ENCODE measurements at regions not wholly inside any gene's neighbourhood (a gene's known extent, or its start where the extent isn't known, plus 50 kb on each side); places are given as distances from the start of the nearest gene placed in this dataset.

GRCh38 chr14:71579331-71579730, 352.9 kb upstream of the RGS6 start:
- Histone ChIP-seq H3K9ac (ENCODE audit: insufficient read depth in 1 of 2, low read length in 2 of 2) (peak overlapping the region in 1 of 2 donors; percentile 38), H3K36me3 (ENCODE audit: control insufficient read depth in 4 of 4, insufficient read depth in 4 of 4, low read length in 4 of 4) (no peaks in the 10 kb centered on the region), H3K27ac (ENCODE audit: low read depth in 1 of 2, low read length in 1 of 2) (no peak overlapping the region), H3K4me1 (ENCODE audit: control insufficient read depth in 5 of 5, insufficient read depth in 5 of 5, low read length in 5 of 5) (peaks cover 0 to 24% (median 15%) of the 10 kb centered on the region in 5 donors), H3K9me3 (ENCODE audit: control insufficient read depth in 4 of 4, insufficient read depth in 3 of 4, low read length in 3 of 4) (no peaks in the 10 kb centered on the region), H3K4me3 (no peak overlapping the region), H3K27me3 (ENCODE audit: control insufficient read depth in 3 of 3, insufficient read depth in 3 of 3, low read length in 2 of 3) (no peaks in the 10 kb centered on the region)
- ATAC-seq (ENCODE audit: insufficient read depth, low FRiP score) (no peak), DNase-seq (no peak)
- WGBS, 2 donors = 79 to 83% methylated on average over 3 of the region's 3 CpGs
- TF ChIP-seq CTCF (IDR thresholded peaks at IDR 0.05; ENCODE audit: control extremely low read depth, extremely low read depth) = no peak

- Histone ChIP-seq H3K9me3 (ENCODE audit: control insufficient read depth in 4 of 4, insufficient read depth in 3 of 4, low read length in 3 of 4) (no peaks in the 10 kb centered on the region), H3K9ac (ENCODE audit: insufficient read depth in 1 of 2, low read length in 2 of 2) (no peak overlapping the region), H3K36me3 (ENCODE audit: control insufficient read depth in 4 of 4, insufficient read depth in 4 of 4, low read length in 4 of 4) (no peaks in the 10 kb centered on the region), H3K4me1 (ENCODE audit: control insufficient read depth in 5 of 5, insufficient read depth in 5 of 5, low read length in 5 of 5) (peaks cover 0 to 27% (median 7%) of the 10 kb centered on the region in 5 donors), H3K27me3 (ENCODE audit: control insufficient read depth in 3 of 3, insufficient read depth in 3 of 3, low read length in 2 of 3) (no peaks in the 10 kb centered on the region), H3K27ac (ENCODE audit: low read depth in 1 of 2, low read length in 1 of 2) (no peak overlapping the region), H3K4me3 (no peak overlapping the region)
- WGBS, 2 donors = 57 to 68% methylated on average over 1 of the region's 1 CpG
- TF ChIP-seq CTCF (IDR thresholded peaks at IDR 0.05; ENCODE audit: control extremely low read depth, extremely low read depth) = no peak
- DNase-seq (no peak), ATAC-seq (ENCODE audit: insufficient read depth, low FRiP score) (no peak)
These were observed 349.5 kb upstream of the RGS6 start for GRCh38 chr14:71582705-71583104.

- 34 to 69% methylated on average over 2 of the region's 2 CpGs for WGBS, 2 donors
- no peaks in the 10 kb centered on the region for H3K27me3 ChIP-seq (ENCODE audit: control insufficient read depth in 3 of 3, insufficient read depth in 3 of 3, low read length in 2 of 3)
- no peaks in the 10 kb centered on the region for H3K36me3 ChIP-seq (ENCODE audit: control insufficient read depth in 4 of 4, insufficient read depth in 4 of 4, low read length in 4 of 4)
- no peak overlapping the region for H3K9ac ChIP-seq (ENCODE audit: insufficient read depth in 1 of 2, low read length in 2 of 2)
- H3K27ac ChIP-seq (ENCODE audit: low read depth in 1 of 2, low read length in 1 of 2) = no peak overlapping the region
- no peak for TF ChIP-seq CTCF (IDR thresholded peaks at IDR 0.05; ENCODE audit: control extremely low read depth, extremely low read depth)
- ATAC-seq (ENCODE audit: insufficient read depth, low FRiP score) (no peak), DNase-seq (no peak)
- H3K4me3 ChIP-seq = no peak overlapping the region
- H3K4me1 ChIP-seq (ENCODE audit: control insufficient read depth in 5 of 5, insufficient read depth in 5 of 5, low read length in 5 of 5) = peaks cover 0 to 27% (median 7%) of the 10 kb centered on the region in 5 donors
- no peaks in the 10 kb centered on the region for H3K9me3 ChIP-seq (ENCODE audit: control insufficient read depth in 4 of 4, insufficient read depth in 3 of 4, low read length in 3 of 4)
These were observed 349.0 kb upstream of the RGS6 start for GRCh38 chr14:71583194-71583593.

GRCh38 chr14:71583705-71584104, 348.5 kb upstream of the RGS6 start:
- ATAC-seq (ENCODE audit: insufficient read depth, low FRiP score) (no peak), DNase-seq (no peak)
- H3K9me3 ChIP-seq (ENCODE audit: control insufficient read depth in 4 of 4, insufficient read depth in 3 of 4, low read length in 3 of 4) = no peaks in the 10 kb centered on the region
- no peak for TF ChIP-seq CTCF (IDR thresholded peaks at IDR 0.05; ENCODE audit: control extremely low read depth, extremely low read depth)
- H3K9ac ChIP-seq (ENCODE audit: insufficient read depth in 1 of 2, low read length in 2 of 2) = no peak overlapping the region
- H3K36me3 ChIP-seq (ENCODE audit: control insufficient read depth in 4 of 4, insufficient read depth in 4 of 4, low read length in 4 of 4) = no peaks in the 10 kb centered on the region
- no peak overlapping the region for H3K4me3 ChIP-seq
- H3K4me1 ChIP-seq (ENCODE audit: control insufficient read depth in 5 of 5, insufficient read depth in 5 of 5, low read length in 5 of 5) = peaks cover 0 to 27% (median 7%) of the 10 kb centered on the region in 5 donors
- no peaks in the 10 kb centered on the region for H3K27me3 ChIP-seq (ENCODE audit: control insufficient read depth in 3 of 3, insufficient read depth in 3 of 3, low read length in 2 of 3)
- no peak overlapping the region for H3K27ac ChIP-seq (ENCODE audit: low read depth in 1 of 2, low read length in 1 of 2)

Measured in lung (tissue), 11 donors.